H9 (cell line): ENCODE measurements at regions not wholly inside any gene's neighbourhood (a gene's known extent, or its start where the extent isn't known, plus 50 kb on each side); places are given as distances from the start of the nearest gene placed in this dataset.

Experiments used
- DNase-seq: peaks from one replicate; pipeline ENCODE4 v3.0.0-alpha.2; 2017
- H2AFZ ChIP-seq: one replicate; pipeline ENCODE4 v1.6.1; 2013; ENCODE audit warnings: mild to moderate bottlenecking, low read length, control low read depth, moderate library complexity
- H2AK5ac ChIP-seq: 2 replicates; pipeline ENCODE4 v1.6.1; 2013; ENCODE audit warnings: low read length, control low read depth, mixed read lengths; ENCODE audit not compliant: insufficient read length
- H2BK120ac ChIP-seq: one replicate; pipeline ENCODE4 v1.6.1; 2013; ENCODE audit warnings: low read depth, mild to moderate bottlenecking, low read length, control low read depth, inconsistent platforms; ENCODE audit not compliant: poor library complexity, severe bottlenecking
- H2BK12ac ChIP-seq: 2 replicates; pipeline ENCODE4 v1.6.1; 2013; ENCODE audit warnings: low read length, control low read depth, mixed read lengths, low read depth; ENCODE audit not compliant: insufficient read length
- H2BK15ac ChIP-seq: 2 replicates; pipeline ENCODE4 v1.6.1; 2013; ENCODE audit warnings: low read depth, low read length, control low read depth
- H2BK20ac ChIP-seq: one replicate; pipeline ENCODE4 v1.6.1; 2013; ENCODE audit warnings: low read depth, mild to moderate bottlenecking, low read length, control low read depth, inconsistent platforms; ENCODE audit not compliant: poor library complexity, severe bottlenecking
- H2BK5ac ChIP-seq: 2 replicates; pipeline ENCODE4 v1.6.1; 2013; ENCODE audit warnings: low read length, control low read depth, mixed read lengths; ENCODE audit not compliant: insufficient read length
- H3K14ac ChIP-seq: 2 replicates; pipeline ENCODE4 v1.6.1; 2013; ENCODE audit warnings: low read length, control low read depth; ENCODE audit not compliant: insufficient read depth
- H3K18ac ChIP-seq: 2 replicates; pipeline ENCODE4 v1.6.1; 2013; ENCODE audit warnings: low read depth, mild to moderate bottlenecking, mixed read lengths, low read length, control low read depth; ENCODE audit not compliant: insufficient read length
- H3K23ac ChIP-seq: 2 replicates; pipeline ENCODE4 v1.6.1; 2013; ENCODE audit warnings: low read length, control low read depth, mixed read lengths, low read depth; ENCODE audit not compliant: insufficient read length
- H3K23me2 ChIP-seq: 2 replicates; pipeline ENCODE4 v1.6.1; 2013; ENCODE audit warnings: low read depth, mild to moderate bottlenecking, mixed read lengths, low read length, control low read depth; ENCODE audit not compliant: insufficient read length, poor library complexity, severe bottlenecking
- H3K27ac ChIP-seq: 2 replicates; pipeline ENCODE4 v1.5.1; 2013; ENCODE audit warnings: low read length, control low read depth, mixed read lengths, low read depth; ENCODE audit not compliant: insufficient read length
- H3K27me3 ChIP-seq: 2 replicates; pipeline ENCODE4 v1.6.1; 2013; ENCODE audit warnings: low read length, control low read depth, inconsistent platforms; ENCODE audit not compliant: insufficient read depth
- H3K4ac ChIP-seq: 2 replicates; pipeline ENCODE4 v1.6.1; 2013; ENCODE audit warnings: low read depth, mild to moderate bottlenecking, control low read depth, inconsistent platforms, low read length, moderate library complexity
- H3K4me1 ChIP-seq: 2 replicates; pipeline ENCODE4 v1.6.1; 2013; ENCODE audit warnings: low read length, control low read depth, inconsistent platforms; ENCODE audit not compliant: insufficient read depth
- H3K4me2 ChIP-seq: 2 replicates; pipeline ENCODE4 v1.6.1; 2013; ENCODE audit warnings: low read length, control low read depth, mixed read lengths; ENCODE audit not compliant: insufficient read length, insufficient read depth
- H3K56ac ChIP-seq: 2 replicates; pipeline ENCODE4 v1.6.1; 2013; ENCODE audit warnings: low read depth, mild to moderate bottlenecking, mixed read lengths, low read length, control low read depth; ENCODE audit not compliant: insufficient read length
- H3K79me1 ChIP-seq: 2 replicates; pipeline ENCODE4 v1.6.1; 2013; ENCODE audit warnings: low read depth, mild to moderate bottlenecking, moderate library complexity, low read length, control low read depth, inconsistent platforms; ENCODE audit not compliant: insufficient read depth, poor library complexity, severe bottlenecking
- H3K79me2 ChIP-seq: 2 replicates; pipeline ENCODE4 v1.6.1; 2013; ENCODE audit warnings: low read length, control low read depth, inconsistent platforms; ENCODE audit not compliant: insufficient read depth
- H3K9ac ChIP-seq: 2 replicates; pipeline ENCODE4 v1.6.1; 2013; ENCODE audit warnings: low read length, control low read depth, mixed read lengths; ENCODE audit not compliant: insufficient read length; ENCODE audit errors: extremely low read depth
- H3K9me3 ChIP-seq: one replicate; pipeline ENCODE4 v1.6.1; 2013; ENCODE audit warnings: low read depth, low read length, inconsistent platforms; ENCODE audit not compliant: control insufficient read depth
- H3T11ph ChIP-seq: one replicate; pipeline ENCODE4 v1.6.1; 2013; ENCODE audit warnings: mild to moderate bottlenecking, low read length, control low read depth, inconsistent platforms
- H4K20me1 ChIP-seq: one replicate; pipeline ENCODE4 v1.6.1; 2013; ENCODE audit not compliant: control insufficient read depth, insufficient read length, insufficient read depth
- H4K5ac ChIP-seq: 2 replicates; pipeline ENCODE4 v1.6.1; 2013; ENCODE audit warnings: low read depth, mild to moderate bottlenecking, mixed read lengths, low read length, control low read depth; ENCODE audit not compliant: insufficient read length
- H4K8ac ChIP-seq: replicated peaks from 2 replicates; pipeline ENCODE4 v1.6.1; 2013; ENCODE audit warnings: low read length, control low read depth, mixed read lengths, low read depth; ENCODE audit not compliant: insufficient read length
- H4K91ac ChIP-seq: 2 replicates; pipeline ENCODE4 v1.6.1; 2013; ENCODE audit warnings: low read depth, mild to moderate bottlenecking, moderate library complexity, mixed read lengths, low read length, control low read depth; ENCODE audit not compliant: insufficient read length
- H3K27ac Mint-ChIP-seq, 3 experiments: 2 replicates in 2 of 3; 3 replicates in 1 of 3; pipeline ENCODE4 v1.8.0; 2020 to 2021; ENCODE audit warnings: mixed read lengths in 3 of 3, mild to moderate bottlenecking in 1 of 3, moderate library complexity in 1 of 3
- H3K27me3 Mint-ChIP-seq: 2 replicates; pipeline ENCODE4 v1.8.0; 2021; ENCODE audit warnings: low read depth, mild to moderate bottlenecking, moderate library complexity, mixed read lengths
- H3K36me3 Mint-ChIP-seq, 3 experiments: 2 replicates in 2 of 3; 3 replicates in 1 of 3; pipeline ENCODE4 v1.8.0; 2020 to 2021; ENCODE audit warnings: low read depth in 3 of 3, mixed read lengths in 3 of 3; ENCODE audit not compliant: insufficient read depth in 1 of 3
- H3K4me1 Mint-ChIP-seq, 2 experiments: 2 replicates each; pipeline ENCODE4 v1.8.0; 2020; ENCODE audit warnings: mixed read lengths in 2 of 2
- H3K4me3 Mint-ChIP-seq, 2 experiments: 2 replicates in 1 of 2; 3 replicates in 1 of 2; pipeline ENCODE4 v1.8.0; 2020 to 2021; ENCODE audit warnings: mild to moderate bottlenecking in 2 of 2, mixed read lengths in 2 of 2, moderate library complexity in 1 of 2
- H3K9me3 Mint-ChIP-seq, 2 experiments: 2 replicates in 1 of 2; 3 replicates in 1 of 2; pipeline ENCODE4 v1.8.0; 2020; ENCODE audit warnings: mild to moderate bottlenecking in 2 of 2, mixed read lengths in 2 of 2, moderate library complexity in 1 of 2
- WGBS: extraction: QIAGEN DNeasy Blood & Tissue Kit; methylation state at CpG from one replicate; pipeline ENCODE4 v1.1.7; 2013; ENCODE audit warnings: missing lambda C conversion rate, low lambda C conversion rate, mixed read lengths; ENCODE audit not compliant: insufficient read length; ENCODE audit errors: extremely low coverage; 5-methylcytosine and 5-hydroxymethylcytosine counted together
- TF ChIP-seq, protein P1 (sequence below): fragments of 200-600 bp; sonication (generic); conservative IDR thresholded peaks from 3 replicates; pipeline ENCODE4 v1.8.0; 2021; ENCODE audit warnings: antibody characterized with exemption, mild to moderate bottlenecking

DNA sequence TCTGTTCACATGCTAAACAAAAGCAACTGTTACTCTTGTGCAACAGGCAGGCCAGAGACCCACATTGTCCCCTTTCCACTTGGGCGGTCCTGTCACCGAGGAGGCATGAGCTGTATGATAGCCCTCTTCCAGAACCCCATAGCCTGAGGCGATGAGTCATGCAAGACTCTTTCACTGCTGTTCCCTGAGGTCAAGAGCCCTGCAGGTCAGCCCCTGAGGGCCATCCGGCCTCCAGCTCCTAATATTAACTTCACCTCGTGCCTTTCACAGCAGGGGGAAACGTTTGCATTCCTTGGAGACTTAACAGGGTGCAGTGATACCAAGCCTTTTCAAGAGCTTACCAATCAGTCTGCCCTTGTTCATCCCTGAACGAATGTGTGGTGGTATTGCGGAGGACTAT is 253.3 kb upstream of the ECI2 start:
- H4K91ac ChIP-seq, result no peak overlapping the region
- no peak overlapping the region for H4K8ac ChIP-seq
- H2BK5ac ChIP-seq, result no peak overlapping the region
- no peaks in the 10 kb centered on the region for H3K27me3 ChIP-seq
- no CpG with 5 or more reads among the region's 8 CpGs for WGBS
- Mint-ChIP-seq H3K9me3 (peaks cover 13 to 17% of the 10 kb centered on the region in 2 experiments), H3K27me3 (peaks cover 8% of the 10 kb centered on the region), H3K4me1 (peaks cover 11 to 17% of the 10 kb centered on the region in 2 experiments), H3K27ac (no peak overlapping the region), H3K36me3 (peaks cover 8 to 14% (median 12%) of the 10 kb centered on the region in 3 experiments; a peak in 6 of 7 replicates), H3K4me3 (no peak overlapping the region)
- H3K23me2 ChIP-seq, result no peaks in the 10 kb centered on the region
- H3K18ac ChIP-seq, result no peak overlapping the region
- no peak overlapping the region for H2AK5ac ChIP-seq
- no peak overlapping the region for H4K5ac ChIP-seq
- no peak overlapping the region for H2AFZ ChIP-seq
- peaks cover 8% of the 10 kb centered on the region for H3K9me3 ChIP-seq
- no peak overlapping the region for H3K14ac ChIP-seq
- no peaks in the 10 kb centered on the region for H3K79me2 ChIP-seq
- TF ChIP-seq, protein P1, sequence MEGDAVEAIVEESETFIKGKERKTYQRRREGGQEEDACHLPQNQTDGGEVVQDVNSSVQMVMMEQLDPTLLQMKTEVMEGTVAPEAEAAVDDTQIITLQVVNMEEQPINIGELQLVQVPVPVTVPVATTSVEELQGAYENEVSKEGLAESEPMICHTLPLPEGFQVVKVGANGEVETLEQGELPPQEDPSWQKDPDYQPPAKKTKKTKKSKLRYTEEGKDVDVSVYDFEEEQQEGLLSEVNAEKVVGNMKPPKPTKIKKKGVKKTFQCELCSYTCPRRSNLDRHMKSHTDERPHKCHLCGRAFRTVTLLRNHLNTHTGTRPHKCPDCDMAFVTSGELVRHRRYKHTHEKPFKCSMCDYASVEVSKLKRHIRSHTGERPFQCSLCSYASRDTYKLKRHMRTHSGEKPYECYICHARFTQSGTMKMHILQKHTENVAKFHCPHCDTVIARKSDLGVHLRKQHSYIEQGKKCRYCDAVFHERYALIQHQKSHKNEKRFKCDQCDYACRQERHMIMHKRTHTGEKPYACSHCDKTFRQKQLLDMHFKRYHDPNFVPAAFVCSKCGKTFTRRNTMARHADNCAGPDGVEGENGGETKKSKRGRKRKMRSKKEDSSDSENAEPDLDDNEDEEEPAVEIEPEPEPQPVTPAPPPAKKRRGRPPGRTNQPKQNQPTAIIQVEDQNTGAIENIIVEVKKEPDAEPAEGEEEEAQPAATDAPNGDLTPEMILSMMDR, result no peak
- no peak overlapping the region for H2BK20ac ChIP-seq
- H3K23ac ChIP-seq, result no peak overlapping the region
- peak overlapping the region; percentile 33 for H3K4me2 ChIP-seq
- no peak overlapping the region for H2BK120ac ChIP-seq
- no peak overlapping the region for H2BK15ac ChIP-seq
- H3T11ph ChIP-seq, result no peak overlapping the region
- no peak overlapping the region for H3K4ac ChIP-seq
- H2BK12ac ChIP-seq, result no peak overlapping the region
- H3K27ac ChIP-seq, result no peak overlapping the region
- H3K9ac ChIP-seq, result no peak overlapping the region
- H3K4me1 ChIP-seq, result no peaks in the 10 kb centered on the region
- no peaks in the 10 kb centered on the region for H3K79me1 ChIP-seq
- peak; percentile 88 for DNase-seq
- H4K20me1 ChIP-seq, result no peaks in the 10 kb centered on the region
- H3K56ac ChIP-seq, result no peak overlapping the region
